ENCODE measurements at regions not wholly inside any gene's neighbourhood (a gene's known extent, or its start where the extent isn't known, plus 50 kb on each side); places are given as distances from the start of the nearest gene placed in this dataset.

- TF ChIP-seq POLR2A (IDR thresholded peaks at IDR 0.05) (no peak), CTCF (IDR thresholded peaks at IDR 0.05) (no peak)
Measured at GRCh38 chr1:188429386-188429785, 1600.6 kb downstream of the PLA2G4A start.
